HepG2 (cell line): ENCODE measurements at regions not wholly inside any gene's neighbourhood (a gene's known extent, or its start where the extent isn't known, plus 50 kb on each side); places are given as distances from the start of the nearest gene placed in this dataset.

Experiments
- ARID5B ChIP-seq: IDR thresholded peaks from 2 replicates; pipeline ENCODE4 v1.4.0; 2020; ENCODE audit warnings: mild to moderate bottlenecking, missing genetic modification reagents
- ATF1 ChIP-seq: IDR thresholded peaks from 2 replicates; pipeline ENCODE4 v1.6.1; 2016; ENCODE audit warnings: mild to moderate bottlenecking, control low read depth
- BRF2 ChIP-seq: sonication (generic); formaldehyde crosslinking; IDR thresholded peaks from 2 replicates; pipeline ENCODE4 v1.8.1; 2022; ENCODE audit warnings: mild to moderate bottlenecking, missing genetic modification reagents
- CEBPB ChIP-seq: IDR thresholded peaks from 2 replicates; pipeline ENCODE4 v1.6.1; 2011; ENCODE audit warnings: low read depth, low read length, improper control_type of control experiment, borderline replicate concordance
- CEBPG ChIP-seq: IDR thresholded peaks from 2 replicates; pipeline ENCODE4 v1.6.1; 2016
- CHD2 ChIP-seq: IDR thresholded peaks from 2 replicates; pipeline ENCODE4 v1.6.1; 2011; ENCODE audit warnings: low read depth, low read length, improper control_type of control experiment
- FUBP1 ChIP-seq: sonication (generic); formaldehyde crosslinking; IDR thresholded peaks from 2 replicates; pipeline ENCODE4 v1.5.1; 2020; ENCODE audit warnings: missing genetic modification reagents, mild to moderate bottlenecking, borderline replicate concordance
- HMG20A ChIP-seq: IDR thresholded peaks from 2 replicates; pipeline ENCODE4 v1.6.1; 2016; ENCODE audit warnings: borderline replicate concordance
- HMGXB3 ChIP-seq: sonication (generic); formaldehyde crosslinking; IDR thresholded peaks from 2 replicates; pipeline ENCODE4 v1.4.0; 2020; ENCODE audit warnings: missing genetic modification reagents, borderline replicate concordance
- MLLT10 ChIP-seq: sonication (generic); formaldehyde crosslinking; IDR thresholded peaks from 2 replicates; pipeline ENCODE4 v1.4.0; 2020; ENCODE audit warnings: missing genetic modification reagents
- SOX5 ChIP-seq: IDR thresholded peaks from 2 replicates; pipeline ENCODE4 v1.6.1; 2016; ENCODE audit warnings: borderline replicate concordance
- SOX6 ChIP-seq, 2 experiments: fragments of 450-650 bp in 1 of 2; sonication (generic) in 1 of 2; formaldehyde crosslinking in 1 of 2; IDR thresholded peaks; 2 replicates each; pipeline versions ENCODE4 v1.4.0 to v1.6.1; 2017 to 2020; ENCODE audit warnings: antibody characterized with exemption in 1 of 2, mild to moderate bottlenecking in 1 of 2, missing genetic modification reagents in 1 of 2
- ZNF350 ChIP-seq: sonication (generic); formaldehyde crosslinking; IDR thresholded peaks from 2 replicates; pipeline ENCODE4 v1.4.0; 2020; ENCODE audit warnings: mild to moderate bottlenecking, low read depth, missing genetic modification reagents, borderline replicate concordance
- ZNF44 ChIP-seq: sonication (generic); formaldehyde crosslinking; IDR thresholded peaks from 2 replicates; pipeline ENCODE4 v1.5.1; 2020; ENCODE audit warnings: mild to moderate bottlenecking, missing genetic modification reagents
- ZNF691 ChIP-seq: sonication (generic); formaldehyde crosslinking; IDR thresholded peaks from 2 replicates; pipeline ENCODE4 v1.4.0; 2020; ENCODE audit warnings: missing genetic modification reagents, low read depth, mild to moderate bottlenecking, borderline replicate concordance
- ZNF782 ChIP-seq: sonication (generic); formaldehyde crosslinking; IDR thresholded peaks from 2 replicates; pipeline ENCODE4 v1.4.0; 2020; ENCODE audit warnings: missing genetic modification reagents, mild to moderate bottlenecking, borderline replicate concordance

- no peak for TF ChIP-seq ZNF691 (CRISPR knock-in tag)
- no peak for TF ChIP-seq ZNF44
- no peak for TF ChIP-seq FUBP1 (CRISPR knock-in tag)
- no peak for TF ChIP-seq ATF1 (CRISPR knock-in tag)
- peak; percentile 49; the same call in 1 of the 2 replicates for TF ChIP-seq CEBPB
- TF ChIP-seq ZNF350 = 0 out of 2 replicates have a peak, but pooled peaks have one; percentile 26
- TF ChIP-seq MLLT10 (CRISPR knock-in tag) = no peak
- TF ChIP-seq CEBPG (CRISPR knock-in tag) = peak; percentile 67; the same call in 1 of the 2 replicates
- peak; percentile 16; the same call in 1 of the 2 replicates for TF ChIP-seq HMG20A
- no peak for TF ChIP-seq SOX6 (IDR thresholded peaks at IDR 0.05)
- peak; percentile 17; the same call in 1 of the 2 replicates for TF ChIP-seq SOX6 (CRISPR knock-in tag; IDR thresholded peaks at IDR 0.05)
- TF ChIP-seq ZNF782 = no peak
- TF ChIP-seq HMGXB3 (CRISPR knock-in tag) = no peak
- no peak for TF ChIP-seq BRF2 (CRISPR knock-in tag)
- no peak for TF ChIP-seq CHD2
- TF ChIP-seq ARID5B (CRISPR knock-in tag) = peak; percentile 46; the same call in 1 of the 2 replicates
- no peak for TF ChIP-seq SOX5 (CRISPR knock-in tag)
These were observed 66.1 kb upstream of the SERBP1 start (continued) for GRCh38 chr1:67496329-67496728.
